ENCODE measurements at regions not wholly inside any gene's neighbourhood (a gene's known extent, or its start where the extent isn't known, plus 50 kb on each side); places are given as distances from the start of the nearest gene placed in this dataset.

DNA sequence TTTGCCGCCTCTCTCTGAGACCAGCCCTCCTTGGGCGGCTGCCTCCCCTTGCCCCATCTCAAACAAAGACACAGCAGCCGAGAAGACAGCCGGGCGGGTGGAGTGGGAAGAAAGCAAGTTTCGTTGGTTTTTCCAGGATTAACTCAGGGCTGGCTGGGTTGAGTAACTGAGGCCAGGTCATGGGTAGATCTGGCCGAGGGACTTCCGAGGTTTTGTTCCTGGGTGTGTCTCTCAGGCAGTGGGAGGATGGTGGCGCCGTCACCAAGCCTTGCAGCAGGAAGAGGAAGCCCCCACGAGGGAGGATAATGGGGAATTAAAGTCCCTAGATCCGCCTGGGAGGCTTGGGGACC, 167.2 kb downstream of the TTLL2 start:
- DNase-seq (no peak), ATAC-seq (ENCODE audit: low read depth) (no peak)
- ChIA-PET CTCF (no interaction called here), POLR2A (no interaction called here)
- intact Hi-C loops (cut with micrococcal nuclease): no loop called here
- no peak for TF ChIP-seq CTCF (IDR thresholded peaks at IDR 0.05)
- H3K4me3 Mint-ChIP-seq: no peak overlapping the region
- H3K9me3 Mint-ChIP-seq: no peaks in the 10 kb centered on the region
- H3K27ac Mint-ChIP-seq: no peak overlapping the region
- H3K4me1 Mint-ChIP-seq: no peaks in the 10 kb centered on the region
- peaks cover 5% of the 10 kb centered on the region for H3K27me3 Mint-ChIP-seq
- no peaks in the 10 kb centered on the region for H3K36me3 Mint-ChIP-seq (ENCODE audit: low read depth)

DNA sequence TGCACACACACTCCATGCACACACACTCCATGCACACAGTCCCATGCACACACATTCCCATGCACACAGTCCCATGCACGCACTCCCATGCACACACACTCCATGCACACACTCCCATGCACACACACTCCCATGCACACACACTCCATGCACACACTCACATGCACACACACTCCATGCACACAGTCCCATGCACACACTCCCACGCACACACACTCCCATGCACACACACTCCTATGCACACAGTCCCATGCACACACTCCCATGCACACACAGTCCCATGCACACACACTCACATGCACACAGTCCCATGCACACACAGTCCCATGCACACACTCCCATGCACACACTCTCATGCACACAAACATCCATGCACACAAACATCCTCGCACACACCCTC, 168.4 kb downstream of the TTLL2 start:
- peaks cover 8% of the 10 kb centered on the region for H3K27me3 Mint-ChIP-seq
- intact Hi-C loops (cut with micrococcal nuclease): no loop called here

DNA sequence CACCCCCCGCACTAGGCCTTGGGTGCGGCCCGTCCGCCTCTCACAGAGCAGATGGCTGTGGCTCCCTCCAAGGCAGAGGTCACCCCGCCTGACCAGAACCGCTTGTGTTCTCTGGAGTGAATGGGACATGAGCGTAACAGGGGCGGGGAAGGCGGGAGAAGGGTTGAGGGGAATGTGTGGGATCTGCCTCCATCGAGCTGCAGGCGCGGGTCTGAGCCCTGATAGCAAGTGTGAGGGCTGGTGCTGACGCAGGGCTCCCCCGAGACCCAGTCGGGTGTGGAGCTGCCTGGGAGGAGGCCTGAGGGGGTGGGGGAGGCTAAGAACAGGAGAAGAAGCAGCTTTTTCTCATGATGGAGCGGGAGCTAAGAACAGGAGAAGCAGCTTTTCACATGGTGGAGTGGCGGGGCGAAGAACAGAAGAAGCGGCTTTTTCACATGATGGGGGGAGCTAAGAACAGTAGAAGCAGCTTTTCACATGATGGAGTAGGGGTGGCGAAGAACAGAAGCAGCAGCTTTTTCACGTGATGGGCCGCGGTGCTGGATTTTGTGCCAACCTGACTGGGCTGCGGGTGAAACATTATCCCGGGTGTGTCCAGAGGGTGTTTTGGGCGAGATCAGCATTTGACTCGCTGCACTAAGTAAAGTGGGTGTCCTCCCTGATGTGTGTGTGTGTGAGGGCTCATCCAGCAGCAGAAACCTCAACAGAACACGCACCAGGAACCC, 169.3 kb downstream of the TTLL2 start:
- H3K9me3 Mint-ChIP-seq: no peaks in the 10 kb centered on the region
- H3K4me1 Mint-ChIP-seq: no peaks in the 10 kb centered on the region
- peaks cover 10% of the 10 kb centered on the region for H3K27me3 Mint-ChIP-seq
- POLR2A ChIA-PET: no interaction called here
- CTCF ChIA-PET: no interaction called here
- DNase-seq: no peak
- no peak overlapping the region for H3K27ac Mint-ChIP-seq
- no peak overlapping the region for H3K4me3 Mint-ChIP-seq
- no peaks in the 10 kb centered on the region for H3K36me3 Mint-ChIP-seq (ENCODE audit: low read depth)
- intact Hi-C loops (cut with micrococcal nuclease): no loop called here
- no peak for TF ChIP-seq CTCF (IDR thresholded peaks at IDR 0.05)
- ATAC-seq (ENCODE audit: low read depth): no peak

More for the DNA sequence above, 168.4 kb downstream of the TTLL2 start:
- POLR2A ChIA-PET: no interaction called here
- H3K4me3 Mint-ChIP-seq: no peak overlapping the region
- H3K9me3 Mint-ChIP-seq: no peaks in the 10 kb centered on the region
- no peak for ATAC-seq (ENCODE audit: low read depth)
- no peaks in the 10 kb centered on the region for H3K4me1 Mint-ChIP-seq
- no peak overlapping the region for H3K27ac Mint-ChIP-seq
- CTCF ChIA-PET: no interaction called here
- no peaks in the 10 kb centered on the region for H3K36me3 Mint-ChIP-seq (ENCODE audit: low read depth)
- TF ChIP-seq CTCF (IDR thresholded peaks at IDR 0.05): no peak
- DNase-seq: no peak

DNA sequence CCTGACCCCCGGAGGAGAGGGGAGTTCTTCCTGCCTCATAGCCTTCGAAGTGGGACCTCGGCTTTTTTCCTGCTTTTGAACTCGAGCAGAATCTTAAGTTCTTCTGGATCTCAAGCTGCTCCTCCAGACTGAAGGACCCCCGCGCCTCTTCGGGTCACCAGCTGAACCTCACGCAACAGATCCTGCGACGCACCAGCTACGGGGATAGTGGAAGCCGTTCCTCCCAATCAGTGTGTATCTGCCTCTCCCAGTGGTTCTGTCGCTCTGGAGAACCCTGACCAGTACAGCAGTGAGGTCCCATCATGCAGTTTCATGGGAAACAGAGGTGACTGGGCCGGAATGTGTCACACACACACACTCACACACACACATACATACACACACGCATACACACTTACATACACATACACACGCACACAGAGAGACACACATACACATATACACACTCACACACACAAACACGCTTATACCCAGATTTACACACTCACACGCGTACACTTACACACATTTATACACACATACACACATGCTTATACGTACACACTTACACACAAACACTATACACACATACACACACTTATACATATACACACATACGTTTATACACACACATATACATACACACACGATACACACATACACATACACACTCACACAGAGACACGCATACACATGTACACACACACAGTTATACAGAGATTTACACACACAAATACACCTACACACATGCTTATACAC, 170.0 kb downstream of the TTLL2 start:
- ATAC-seq (ENCODE audit: low read depth) (no peak), DNase-seq (no peak)
- CTCF ChIA-PET: no interaction called here
- TF ChIP-seq CTCF (IDR thresholded peaks at IDR 0.05): no peak
- Mint-ChIP-seq H3K4me3 (no peak overlapping the region), H3K27ac (no peak overlapping the region), H3K27me3 (peaks cover 10% of the 10 kb centered on the region), H3K36me3 (ENCODE audit: low read depth) (no peaks in the 10 kb centered on the region), H3K4me1 (no peaks in the 10 kb centered on the region), H3K9me3 (no peaks in the 10 kb centered on the region)
- POLR2A ChIA-PET: no interaction called here
- intact Hi-C loops (cut with micrococcal nuclease): no loop called here

DNA sequence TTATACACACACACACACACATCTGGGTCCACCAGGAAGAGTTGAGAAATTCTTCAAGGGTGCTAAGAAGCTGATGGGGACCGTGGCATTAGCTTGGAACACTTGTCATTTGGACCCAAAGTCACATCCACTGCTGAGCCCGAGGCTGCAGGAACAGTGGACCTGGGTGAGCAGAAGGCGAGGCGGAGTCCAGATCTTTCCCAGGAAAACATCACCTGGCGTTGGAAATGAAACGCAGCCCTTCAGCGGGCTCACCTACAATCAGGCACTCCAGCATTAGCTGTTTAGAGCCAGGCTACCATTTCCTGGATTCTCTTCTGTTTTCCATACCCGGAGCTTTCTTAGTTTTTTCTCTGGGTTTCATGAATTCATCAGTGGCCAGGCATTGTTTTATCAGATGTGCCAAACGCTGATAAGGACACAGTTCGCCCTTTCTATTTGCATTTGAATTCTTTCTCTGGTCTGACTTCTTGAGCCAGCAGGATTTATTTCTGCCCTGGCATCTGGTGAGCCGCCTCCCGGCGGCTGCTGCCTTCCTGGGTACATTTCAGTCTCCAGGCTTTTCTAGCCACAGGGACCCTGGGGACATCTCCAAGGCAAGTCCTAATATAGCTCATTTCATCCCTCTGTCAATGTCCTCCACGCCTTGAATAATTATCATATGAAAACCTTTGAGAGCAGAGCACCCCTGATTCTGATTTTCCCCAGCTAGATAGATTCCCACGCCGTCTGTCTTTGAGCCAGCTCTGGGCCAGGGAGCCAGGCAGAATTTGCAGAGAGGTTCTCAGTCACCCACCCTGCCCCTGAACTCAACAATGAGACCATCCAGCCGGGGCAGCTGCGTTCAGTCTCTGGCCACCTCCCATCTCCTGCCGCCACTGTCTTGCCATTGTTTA, 170.9 kb downstream of the TTLL2 start:
- ATAC-seq (ENCODE audit: low read depth) (no peak), DNase-seq (no peak)
- no peak for TF ChIP-seq CTCF (IDR thresholded peaks at IDR 0.05)
- Mint-ChIP-seq H3K9me3 (no peaks in the 10 kb centered on the region), H3K4me3 (no peak overlapping the region), H3K4me1 (no peaks in the 10 kb centered on the region), H3K27ac (no peak overlapping the region), H3K36me3 (ENCODE audit: low read depth) (no peaks in the 10 kb centered on the region), H3K27me3 (peaks cover 10% of the 10 kb centered on the region)
- intact Hi-C loops (cut with micrococcal nuclease): no loop called here
- ChIA-PET CTCF (no interaction called here), POLR2A (no interaction called here)

All from activated B cell treated with CpG ODN at 0.5 μM for 24 hours (primary cell).